DND-41 (cell line): ENCODE measurements at regions not wholly inside any gene's neighbourhood (a gene's known extent, or its start where the extent isn't known, plus 50 kb on each side); places are given as distances from the start of the nearest gene placed in this dataset.

Experiments
- ATAC-seq: fragments of 200-7000 bp; cut with Tn5 transposase; 3 replicates; pipeline ENCODE4 v1.9.1; 2021; ENCODE audit warnings: low read depth; ENCODE audit not compliant: insufficient read depth
- DNase-seq: peaks from one replicate; pipeline ENCODE4 v3.0.0-alpha.2; 2020
- H2AFZ ChIP-seq: 2 replicates; pipeline ENCODE4 v1.6.0; 2012; ENCODE audit warnings: low read depth, low read length
- H3K27ac ChIP-seq: 2 replicates; pipeline ENCODE4 v1.5.1; 2012; ENCODE audit warnings: low read length, inconsistent platforms
- H3K27me3 ChIP-seq: fragments of 200-600 bp; sonication (generic); 2 replicates; pipeline ENCODE4 v1.6.0; 2012; ENCODE audit warnings: low read length, mild to moderate bottlenecking, inconsistent platforms; ENCODE audit not compliant: insufficient read depth, poor library complexity
- H3K36me3 ChIP-seq: 2 replicates; pipeline ENCODE4 v1.5.1; 2012; ENCODE audit warnings: low read length, inconsistent platforms; ENCODE audit not compliant: insufficient read depth
- H3K4me1 ChIP-seq: 2 replicates; pipeline ENCODE4 v1.5.1; 2012; ENCODE audit warnings: mild to moderate bottlenecking, low read length; ENCODE audit not compliant: insufficient read depth
- H3K4me2 ChIP-seq: 2 replicates; pipeline ENCODE4 v1.6.0; 2012; ENCODE audit warnings: mild to moderate bottlenecking, moderate library complexity, low read length, inconsistent platforms; ENCODE audit not compliant: insufficient read depth
- H3K4me3 ChIP-seq, 2 experiments: fragments of 200-600 bp in 1 of 2; shearing (Covaris generic) in 1 of 2; 2 replicates each; pipeline ENCODE4 v1.5.1; 2012 to 2016; ENCODE audit warnings: inconsistent platforms in 2 of 2, low read length in 2 of 2, mild to moderate bottlenecking in 2 of 2, low read depth in 1 of 2, moderate library complexity in 1 of 2
- H3K79me2 ChIP-seq: 2 replicates; pipeline ENCODE4 v1.6.0; 2012; ENCODE audit warnings: low read length, inconsistent platforms; ENCODE audit not compliant: insufficient read depth
- H3K9ac ChIP-seq: 2 replicates; pipeline ENCODE4 v1.6.0; 2012; ENCODE audit warnings: low read depth, mild to moderate bottlenecking, inconsistent platforms, low read length, moderate library complexity
- H3K9me3 ChIP-seq: 2 replicates; pipeline ENCODE4 v1.5.1; 2012; ENCODE audit warnings: low read length, moderate library complexity, mild to moderate bottlenecking, inconsistent platforms; ENCODE audit not compliant: insufficient read depth, severe bottlenecking
- H4K20me1 ChIP-seq: 2 replicates; pipeline ENCODE4 v1.6.0; 2012; ENCODE audit warnings: low read length; ENCODE audit not compliant: insufficient read depth
- CTCF ChIP-seq: IDR thresholded peaks from 2 replicates; pipeline ENCODE4 v1.5.1; 2012; ENCODE audit warnings: borderline replicate concordance, low read length, moderate library complexity, mild to moderate bottlenecking; ENCODE audit not compliant: poor library complexity, severe bottlenecking; ENCODE audit errors: extremely low read depth
- EZH2 ChIP-seq: IDR thresholded peaks from 3 replicates; pipeline ENCODE4 v1.6.1; 2012; ENCODE audit warnings: borderline replicate concordance, low read depth, mild to moderate bottlenecking, moderate library complexity, low read length, inconsistent platforms; ENCODE audit not compliant: severe bottlenecking

- Histone ChIP-seq H3K4me2 (no peak overlapping the region), H3K27me3 (no peaks in the 10 kb centered on the region), H3K36me3 (no peaks in the 10 kb centered on the region), H2AFZ (no peak overlapping the region), H4K20me1 (no peaks in the 10 kb centered on the region), H3K4me3 (no peak overlapping the region), H3K9me3 (no peaks in the 10 kb centered on the region), H3K79me2 (no peaks in the 10 kb centered on the region), H3K27ac (no peak overlapping the region), H3K9ac (no peak overlapping the region), H3K4me1 (no peaks in the 10 kb centered on the region)
- ATAC-seq (no peak), DNase-seq (no peak)
- TF ChIP-seq EZH2 (no peak), CTCF (no peak)
These were observed 495.5 kb downstream of the ACTL7B start for GRCh38 chr9:108360304-108360703.

- no peaks in the 10 kb centered on the region for H3K36me3 ChIP-seq
- DNase-seq (no peak), ATAC-seq (no peak)
- TF ChIP-seq CTCF (no peak), EZH2 (no peak)
- H4K20me1 ChIP-seq: no peaks in the 10 kb centered on the region
- H3K4me3 ChIP-seq: no peak overlapping the region
- no peak overlapping the region for H3K9ac ChIP-seq
- no peaks in the 10 kb centered on the region for H3K4me1 ChIP-seq
- no peak overlapping the region for H3K4me2 ChIP-seq
- H3K9me3 ChIP-seq: no peaks in the 10 kb centered on the region
- no peak overlapping the region for H3K27ac ChIP-seq
- no peaks in the 10 kb centered on the region for H3K27me3 ChIP-seq
- no peak overlapping the region for H2AFZ ChIP-seq
- H3K79me2 ChIP-seq: no peaks in the 10 kb centered on the region
These were observed 499.0 kb downstream of the ACTL7B start for GRCh38 chr9:108356806-108357205.

GRCh38 chr9:108351571-108351970 is 504.2 kb downstream of the ACTL7B start:
- Histone ChIP-seq H3K27me3 (no peaks in the 10 kb centered on the region), H3K9me3 (no peaks in the 10 kb centered on the region), H3K4me3 (no peak overlapping the region), H3K27ac (no peak overlapping the region), H2AFZ (no peak overlapping the region), H4K20me1 (no peaks in the 10 kb centered on the region), H3K79me2 (no peaks in the 10 kb centered on the region), H3K36me3 (no peaks in the 10 kb centered on the region), H3K4me2 (no peak overlapping the region), H3K4me1 (no peaks in the 10 kb centered on the region), H3K9ac (no peak overlapping the region)
- DNase-seq (no peak), ATAC-seq (no peak)
- TF ChIP-seq EZH2: no peak
- TF ChIP-seq CTCF: no peak

GRCh38 chr9:108347463-108348188 is 508.2 kb downstream of the ACTL7B start:
- Histone ChIP-seq H3K4me3 (no peak overlapping the region), H3K27ac (no peak overlapping the region), H3K9me3 (no peaks in the 10 kb centered on the region), H4K20me1 (no peaks in the 10 kb centered on the region), H3K4me2 (no peak overlapping the region), H3K9ac (no peak overlapping the region), H3K4me1 (no peaks in the 10 kb centered on the region), H3K36me3 (no peaks in the 10 kb centered on the region), H2AFZ (no peak overlapping the region), H3K79me2 (no peaks in the 10 kb centered on the region), H3K27me3 (no peaks in the 10 kb centered on the region)
- TF ChIP-seq CTCF (no peak), EZH2 (no peak)
- DNase-seq (no peak), ATAC-seq (no peak)
